HUES48 (cell line): ENCODE measurements at regions not wholly inside any gene's neighbourhood (a gene's known extent, or its start where the extent isn't known, plus 50 kb on each side); places are given as distances from the start of the nearest gene placed in this dataset.

ENCODE experiments used
- H3K27ac ChIP-seq: one replicate; pipeline ENCODE4 v1.7.0; 2013; ENCODE audit warnings: low read depth, low read length, inconsistent platforms
- H3K27me3 ChIP-seq: 2 replicates; pipeline ENCODE4 v1.6.1; 2013; ENCODE audit warnings: mild to moderate bottlenecking, low read length; ENCODE audit not compliant: control insufficient read depth, insufficient read depth
- H3K36me3 ChIP-seq: 2 replicates; pipeline ENCODE4 v1.6.1; 2013; ENCODE audit warnings: low read length; ENCODE audit not compliant: control insufficient read depth, insufficient read depth
- H3K4me1 ChIP-seq: 2 replicates; pipeline ENCODE4 v1.6.1; 2013; ENCODE audit warnings: mild to moderate bottlenecking, low read length; ENCODE audit not compliant: control insufficient read depth, insufficient read depth
- H3K4me3 ChIP-seq: 2 replicates; pipeline ENCODE4 v1.5.1; 2013; ENCODE audit warnings: mild to moderate bottlenecking, low read depth, low read length
- H3K9ac ChIP-seq: 2 replicates; pipeline ENCODE4 v1.6.1; 2013; ENCODE audit warnings: mild to moderate bottlenecking, low read depth, low read length, moderate library complexity
- H3K9me3 ChIP-seq: 2 replicates; pipeline ENCODE4 v1.6.1; 2013; ENCODE audit warnings: low read length; ENCODE audit not compliant: control insufficient read depth, insufficient read depth

GRCh38 chr1:37274938-37275631, 199.3 kb upstream of the ZC3H12A start:
- H3K9me3 ChIP-seq = no peaks in the 10 kb centered on the region
- peaks cover 19% of the 10 kb centered on the region for H3K4me1 ChIP-seq
- no peaks in the 10 kb centered on the region; the same call in 1 of the 2 replicates for H3K27me3 ChIP-seq
- H3K36me3 ChIP-seq = no peaks in the 10 kb centered on the region
- H3K27ac ChIP-seq = no peak overlapping the region
- H3K4me3 ChIP-seq = no peak overlapping the region
- H3K9ac ChIP-seq = no peak overlapping the region

DNA sequence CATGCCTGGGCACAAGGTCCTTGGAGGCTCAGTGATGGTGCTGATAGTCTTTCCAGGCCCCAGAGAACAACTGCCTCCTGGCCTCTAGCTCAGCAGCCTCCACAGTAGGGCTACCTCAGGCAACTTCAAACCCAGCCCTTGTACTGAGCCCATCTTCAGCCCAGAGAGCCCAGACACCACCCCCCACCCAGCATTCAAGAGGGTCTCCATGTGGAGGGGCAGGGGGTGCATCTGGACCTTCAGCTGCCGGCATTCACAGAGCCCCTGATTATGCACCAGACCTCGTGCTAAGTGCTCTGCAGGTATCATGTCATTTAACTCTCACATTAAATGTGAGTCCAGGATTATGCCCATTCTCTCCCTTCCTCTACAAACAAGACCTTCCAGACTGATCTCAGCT, 197.0 kb upstream of the ZC3H12A start:
- H3K9me3 ChIP-seq = peaks cover 4% of the 10 kb centered on the region
- no peak overlapping the region for H3K9ac ChIP-seq
- H3K36me3 ChIP-seq = no peaks in the 10 kb centered on the region
- peaks cover 19% of the 10 kb centered on the region for H3K4me1 ChIP-seq
- H3K27ac ChIP-seq = no peak overlapping the region
- H3K4me3 ChIP-seq = no peak overlapping the region
- no peaks in the 10 kb centered on the region; the same call in 1 of the 2 replicates for H3K27me3 ChIP-seq

GRCh38 chr1:37281354-37281753, 193.0 kb upstream of the ZC3H12A start:
- no peak overlapping the region for H3K9ac ChIP-seq
- H3K9me3 ChIP-seq = peaks cover 4% of the 10 kb centered on the region
- H3K27me3 ChIP-seq = no peaks in the 10 kb centered on the region; the same call in 1 of the 2 replicates

DNA sequence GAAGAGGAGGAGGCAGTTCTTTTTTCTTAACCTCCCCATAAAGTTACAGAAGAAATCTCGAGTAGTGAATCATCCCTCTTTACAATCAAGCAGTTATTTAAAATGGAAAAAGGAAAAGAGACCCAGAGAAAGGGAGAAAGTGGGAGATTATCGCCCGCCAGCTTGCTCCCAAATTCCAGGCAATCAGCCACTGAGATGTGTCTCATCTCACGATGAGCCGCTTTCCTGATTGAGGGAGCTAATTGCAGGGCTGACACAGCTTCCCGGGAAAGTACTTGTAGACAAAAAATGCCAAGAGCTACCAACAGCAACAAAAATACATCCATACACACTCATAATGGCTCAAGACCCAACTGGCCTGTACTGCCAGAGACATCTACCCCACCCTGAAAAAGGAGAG, 191.6 kb upstream of the ZC3H12A start:
- Histone ChIP-seq H3K27ac (no peak overlapping the region), H3K4me3 (no peak overlapping the region), H3K36me3 (no peaks in the 10 kb centered on the region), H3K4me1 (no peaks in the 10 kb centered on the region), H3K9me3 (peaks cover 4% of the 10 kb centered on the region), H3K27me3 (no peaks in the 10 kb centered on the region; the same call in 1 of the 2 replicates), H3K9ac (no peak overlapping the region)

More at GRCh38 chr1:37281354-37281753, 193.0 kb upstream of the ZC3H12A start:
- H3K4me3 ChIP-seq = no peak overlapping the region
- H3K4me1 ChIP-seq = no peaks in the 10 kb centered on the region
- H3K36me3 ChIP-seq = no peaks in the 10 kb centered on the region
- no peak overlapping the region for H3K27ac ChIP-seq

GRCh38 chr1:37284053-37284452, 190.3 kb upstream of the ZC3H12A start:
- H3K9ac ChIP-seq = no peak overlapping the region
- peaks cover 4% of the 10 kb centered on the region for H3K9me3 ChIP-seq
- H3K4me3 ChIP-seq = no peak overlapping the region
- H3K27me3 ChIP-seq = no peaks in the 10 kb centered on the region; the same call in 1 of the 2 replicates
- H3K36me3 ChIP-seq = no peaks in the 10 kb centered on the region
- no peak overlapping the region for H3K27ac ChIP-seq
- H3K4me1 ChIP-seq = no peaks in the 10 kb centered on the region

GRCh38 chr1:37286881-37287280, 187.5 kb upstream of the ZC3H12A start:
- Histone ChIP-seq H3K4me1 (no peaks in the 10 kb centered on the region), H3K9me3 (no peaks in the 10 kb centered on the region), H3K4me3 (no peak overlapping the region), H3K36me3 (no peaks in the 10 kb centered on the region), H3K27ac (no peak overlapping the region), H3K27me3 (no peaks in the 10 kb centered on the region), H3K9ac (no peak overlapping the region)

GRCh38 chr1:37288900-37289299, 185.5 kb upstream of the ZC3H12A start:
- Histone ChIP-seq H3K27me3 (no peaks in the 10 kb centered on the region), H3K9ac (no peak overlapping the region)

GRCh38 chr1:37290718-37291117, 183.7 kb upstream of the ZC3H12A start:
- no peaks in the 10 kb centered on the region for H3K9me3 ChIP-seq
- H3K4me3 ChIP-seq = no peak overlapping the region
- no peak overlapping the region for H3K27ac ChIP-seq
- no peaks in the 10 kb centered on the region for H3K36me3 ChIP-seq
- H3K9ac ChIP-seq = no peak overlapping the region
- no peaks in the 10 kb centered on the region for H3K4me1 ChIP-seq
- H3K27me3 ChIP-seq = no peaks in the 10 kb centered on the region

More at GRCh38 chr1:37288900-37289299, 185.5 kb upstream of the ZC3H12A start:
- Histone ChIP-seq H3K27ac (no peak overlapping the region), H3K4me1 (no peaks in the 10 kb centered on the region), H3K4me3 (no peak overlapping the region), H3K36me3 (no peaks in the 10 kb centered on the region), H3K9me3 (no peaks in the 10 kb centered on the region)

DNA sequence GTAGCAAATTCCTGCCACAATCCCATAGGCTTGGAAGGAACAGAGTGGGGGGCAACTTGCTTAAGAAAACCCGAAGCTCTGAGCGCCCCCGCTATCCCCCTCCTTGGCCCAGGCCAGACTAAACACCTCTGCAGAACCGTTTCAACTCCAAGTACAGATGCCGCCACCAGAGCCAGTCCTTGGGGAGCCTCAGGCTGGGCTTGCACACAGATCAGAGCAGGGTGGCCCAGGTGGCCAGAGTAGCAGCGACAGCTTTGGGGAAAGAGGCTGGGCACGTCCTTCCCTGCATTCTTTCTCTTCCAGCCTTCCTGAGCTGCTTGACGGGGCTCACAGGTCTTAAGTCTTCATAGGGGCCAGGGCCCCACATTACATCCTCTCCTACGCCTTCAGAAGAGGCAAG, 181.6 kb upstream of the ZC3H12A start:
- no peaks in the 10 kb centered on the region for H3K4me1 ChIP-seq
- H3K9me3 ChIP-seq = no peaks in the 10 kb centered on the region
- no peak overlapping the region for H3K27ac ChIP-seq
- H3K4me3 ChIP-seq = no peak overlapping the region
- H3K27me3 ChIP-seq = no peaks in the 10 kb centered on the region
- no peaks in the 10 kb centered on the region for H3K36me3 ChIP-seq
- no peak overlapping the region for H3K9ac ChIP-seq

DNA sequence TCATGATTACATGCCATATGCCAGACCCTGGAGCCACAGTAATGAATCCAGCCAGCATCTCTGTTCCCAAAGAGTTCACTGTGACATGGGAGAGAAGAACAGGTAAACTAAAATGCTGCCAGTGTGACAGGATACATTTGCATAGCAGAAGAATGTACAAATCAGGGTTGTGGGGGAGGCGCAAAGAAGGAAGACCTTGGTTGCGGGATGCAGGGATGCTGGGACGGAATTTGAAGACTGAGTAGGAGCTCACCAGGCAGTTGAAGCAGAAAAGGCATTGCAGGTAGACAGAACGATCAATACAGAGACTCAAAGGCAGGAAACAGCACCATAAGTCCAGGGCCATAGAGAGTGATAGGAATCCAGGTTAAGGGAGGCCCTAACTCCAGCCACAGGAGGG, 180.3 kb upstream of the ZC3H12A start:
- no peak overlapping the region for H3K4me3 ChIP-seq
- H3K36me3 ChIP-seq = no peaks in the 10 kb centered on the region
- H3K9ac ChIP-seq = no peak overlapping the region
- H3K4me1 ChIP-seq = no peaks in the 10 kb centered on the region
- no peaks in the 10 kb centered on the region for H3K9me3 ChIP-seq
- no peaks in the 10 kb centered on the region for H3K27me3 ChIP-seq
- no peak overlapping the region for H3K27ac ChIP-seq

- no peak overlapping the region for H3K27ac ChIP-seq
- H3K36me3 ChIP-seq = no peaks in the 10 kb centered on the region
- no peaks in the 10 kb centered on the region for H3K4me1 ChIP-seq
- H3K4me3 ChIP-seq = no peak overlapping the region
- no peak overlapping the region for H3K9ac ChIP-seq
- H3K27me3 ChIP-seq = no peaks in the 10 kb centered on the region
- no peaks in the 10 kb centered on the region for H3K9me3 ChIP-seq
Observed at GRCh38 chr1:37294529-37294928, 179.9 kb upstream of the ZC3H12A start.
